ACC112 (cell line): ENCODE measurements at regions not wholly inside any gene's neighbourhood (a gene's known extent, or its start where the extent isn't known, plus 50 kb on each side); places are given as distances from the start of the nearest gene placed in this dataset.
"Not testable (repeated sequence)": the region's sequence is repeated elsewhere in the genome, so short reads cannot be mapped to it uniquely, and the experiment has no call there.

Experiments used
- H2AFZ ChIP-seq: fragments of 200-600 bp; sonication (generic); one replicate; pipeline ENCODE4 v1.6.0; 2017; ENCODE audit warnings: antibody characterized with exemption, low read length; ENCODE audit not compliant: unreplicated experiment
- H3K27ac ChIP-seq: fragments of 200-600 bp; sonication (generic); 2 replicates; pipeline ENCODE4 v1.5.1; 2014; ENCODE audit warnings: low read depth, mild to moderate bottlenecking, antibody characterized with exemption, low read length, moderate library complexity
- H3K27me3 ChIP-seq: fragments of 200-600 bp; sonication (generic); 2 replicates; pipeline ENCODE4 v1.6.1; 2014; ENCODE audit warnings: mild to moderate bottlenecking, antibody characterized with exemption, low read length, moderate library complexity, mixed read lengths; ENCODE audit not compliant: insufficient read depth
- H3K36me3 ChIP-seq: fragments of 200-600 bp; sonication (generic); 2 replicates; pipeline ENCODE4 v1.6.1; 2016; ENCODE audit warnings: mild to moderate bottlenecking, antibody characterized with exemption, low read length, moderate library complexity, mixed read lengths; ENCODE audit not compliant: insufficient read depth
- H3K4me1 ChIP-seq: fragments of 200-600 bp; sonication (generic); one replicate; pipeline ENCODE4 v1.6.1; 2016; ENCODE audit warnings: low read length, mixed read lengths; ENCODE audit not compliant: insufficient read depth, unreplicated experiment, control insufficient read depth
- H3K4me3 ChIP-seq: fragments of 200-600 bp; sonication (generic); 2 replicates; pipeline ENCODE4 v1.5.1; 2014; ENCODE audit warnings: mild to moderate bottlenecking, low read depth, low read length
- H3K79me2 ChIP-seq: fragments of 200-600 bp; sonication (generic); one replicate; pipeline ENCODE4 v1.6.0; 2016; ENCODE audit warnings: low read length; ENCODE audit not compliant: control insufficient read depth, unreplicated experiment, insufficient read depth

DNA sequence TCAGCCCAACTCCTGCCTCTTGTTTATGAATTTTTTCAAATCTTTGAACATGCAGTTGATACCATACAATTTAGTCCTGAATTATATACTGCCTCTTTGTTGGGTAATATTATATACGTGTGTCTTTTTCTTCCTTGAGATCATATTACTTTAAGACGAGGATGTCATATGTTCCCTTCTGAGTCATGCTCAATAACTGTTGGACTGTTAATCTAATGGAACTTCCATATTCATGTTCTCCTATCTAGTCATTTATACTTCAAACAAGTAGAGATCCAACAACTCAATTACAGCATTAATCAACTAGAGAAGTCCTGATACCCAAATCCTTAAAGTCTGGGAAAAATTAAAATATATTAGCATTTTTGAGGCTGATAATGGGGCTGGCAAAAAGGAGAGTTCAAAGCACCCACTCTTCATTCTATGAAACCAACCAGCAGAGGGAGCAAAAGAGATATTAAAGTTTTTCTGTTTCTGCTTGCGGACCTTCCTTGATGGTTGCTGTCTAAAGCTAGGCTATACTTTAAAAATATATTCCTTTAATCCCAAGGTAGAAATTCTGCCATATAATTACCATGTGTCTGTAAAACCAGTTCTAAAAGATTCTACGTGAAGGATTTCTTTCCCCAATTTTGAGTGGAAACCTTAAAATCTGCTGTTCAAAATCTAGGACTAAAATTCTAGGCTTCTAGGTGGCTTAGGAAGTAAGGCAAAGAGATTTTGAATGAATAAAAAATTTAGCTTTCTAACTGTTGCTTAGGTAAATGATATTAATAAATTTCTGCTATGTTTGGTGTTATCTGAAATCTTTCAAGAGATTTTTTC, 498.9 kb downstream of the BCKDHB start:
- Histone ChIP-seq H3K4me1 (peaks cover 38% of the 10 kb centered on the region), H3K27me3 (no peaks in the 10 kb centered on the region), H3K36me3 (no peaks in the 10 kb centered on the region), H2AFZ (peak overlapping the region; percentile 34), H3K79me2 (no peaks in the 10 kb centered on the region), H3K4me3 (no peak overlapping the region), H3K27ac (peak overlapping the region; percentile 9; the same call in 1 of the 2 replicates)

DNA sequence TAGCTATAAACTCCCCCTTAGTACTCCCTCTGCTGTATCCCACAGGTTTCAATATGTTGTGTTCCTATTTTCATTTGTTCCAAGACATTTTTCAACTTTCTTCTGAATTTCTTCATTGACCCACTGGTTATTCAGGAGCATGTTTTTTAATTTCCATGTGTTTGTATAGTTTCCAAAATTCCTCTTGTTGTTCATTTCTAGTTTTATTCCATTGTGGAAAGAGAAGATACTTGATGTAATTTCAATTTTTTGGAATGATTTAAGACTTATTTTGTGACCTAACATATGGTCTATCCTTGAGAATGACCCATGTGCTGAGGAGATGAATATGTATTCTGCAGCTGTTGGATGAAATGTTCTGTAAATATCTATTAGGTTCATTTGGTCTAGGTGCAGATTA, 497.2 kb downstream of the BCKDHB start:
- Histone ChIP-seq H3K4me1 (peaks cover 23% of the 10 kb centered on the region), H3K36me3 (no peaks in the 10 kb centered on the region), H3K79me2 (no peaks in the 10 kb centered on the region), H3K4me3 (no peak overlapping the region), H3K27me3 (no peaks in the 10 kb centered on the region), H3K27ac (no peak overlapping the region), H2AFZ (no peak overlapping the region)

DNA sequence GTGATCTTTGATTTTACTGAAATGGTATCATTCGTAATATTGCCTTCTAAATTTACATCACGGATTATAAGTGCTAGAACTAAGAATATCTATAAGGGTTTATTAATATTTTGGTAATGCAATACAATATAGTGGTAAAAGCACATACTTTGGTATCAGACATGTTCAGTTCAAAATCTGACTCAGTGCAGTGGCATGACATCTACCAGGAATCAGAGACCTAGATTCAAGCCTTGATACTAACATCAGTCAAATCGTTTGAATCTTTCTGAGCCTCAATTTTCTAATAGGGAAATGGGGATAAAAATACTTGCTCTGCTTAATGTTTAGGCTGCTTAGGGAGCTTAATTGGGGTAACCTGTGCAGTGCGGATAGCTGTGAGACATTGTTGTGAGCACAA, 488.0 kb downstream of the BCKDHB start:
- Histone ChIP-seq H3K27me3 (no peaks in the 10 kb centered on the region), H3K4me3 (no peak overlapping the region), H3K27ac (no peak overlapping the region), H3K79me2 (no peaks in the 10 kb centered on the region), H2AFZ (no peak overlapping the region), H3K36me3 (no peaks in the 10 kb centered on the region), H3K4me1 (no peaks in the 10 kb centered on the region)

DNA sequence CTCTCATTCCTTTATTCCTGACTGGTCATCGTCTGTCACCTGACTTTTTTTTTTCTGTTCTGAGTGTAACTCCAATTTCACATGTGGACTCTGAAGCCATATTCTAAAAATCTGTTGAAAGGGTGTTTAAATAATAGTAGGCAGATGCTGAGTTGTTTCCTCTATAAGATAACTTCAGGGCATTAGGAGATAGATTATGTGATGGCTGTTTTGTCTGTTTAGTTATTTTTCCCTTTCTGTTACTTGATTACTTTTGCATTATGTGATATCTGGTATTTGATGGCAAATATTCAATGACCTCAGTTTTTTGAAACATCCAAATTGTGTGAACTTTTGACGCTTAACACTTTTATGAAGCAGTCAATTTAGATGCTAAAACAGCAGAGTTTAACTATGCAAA, 486.0 kb downstream of the BCKDHB start:
- Histone ChIP-seq H3K79me2 (no peaks in the 10 kb centered on the region), H3K27me3 (no peaks in the 10 kb centered on the region), H3K4me1 (no peaks in the 10 kb centered on the region), H2AFZ (no peak overlapping the region), H3K36me3 (no peaks in the 10 kb centered on the region), H3K27ac (no peak overlapping the region), H3K4me3 (no peak overlapping the region)

DNA sequence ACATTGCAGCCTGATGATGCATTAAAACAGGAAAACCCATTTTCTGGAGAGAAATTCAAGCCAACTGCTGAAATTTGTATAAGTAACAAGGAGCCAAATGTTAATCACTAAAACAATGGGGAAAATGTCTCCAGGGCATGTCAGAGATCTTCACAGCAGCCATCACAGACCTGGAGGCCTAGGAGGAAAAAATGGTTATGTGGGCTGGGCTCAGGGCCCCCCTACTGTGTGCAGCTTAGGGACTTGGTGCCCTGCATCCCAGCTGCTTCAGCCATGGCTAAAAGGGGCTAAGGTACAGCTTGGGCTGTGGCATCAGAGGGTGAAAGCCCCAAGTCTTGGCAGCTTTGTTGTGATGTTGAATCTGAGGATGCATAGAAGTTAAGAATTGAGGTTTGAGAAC, 479.8 kb downstream of the BCKDHB start:
- Histone ChIP-seq H3K27ac (no peak overlapping the region), H3K27me3 (no peaks in the 10 kb centered on the region), H3K4me1 (no peaks in the 10 kb centered on the region), H3K79me2 (no peaks in the 10 kb centered on the region), H3K4me3 (no peak overlapping the region), H2AFZ (no peak overlapping the region), H3K36me3 (no peaks in the 10 kb centered on the region)

DNA sequence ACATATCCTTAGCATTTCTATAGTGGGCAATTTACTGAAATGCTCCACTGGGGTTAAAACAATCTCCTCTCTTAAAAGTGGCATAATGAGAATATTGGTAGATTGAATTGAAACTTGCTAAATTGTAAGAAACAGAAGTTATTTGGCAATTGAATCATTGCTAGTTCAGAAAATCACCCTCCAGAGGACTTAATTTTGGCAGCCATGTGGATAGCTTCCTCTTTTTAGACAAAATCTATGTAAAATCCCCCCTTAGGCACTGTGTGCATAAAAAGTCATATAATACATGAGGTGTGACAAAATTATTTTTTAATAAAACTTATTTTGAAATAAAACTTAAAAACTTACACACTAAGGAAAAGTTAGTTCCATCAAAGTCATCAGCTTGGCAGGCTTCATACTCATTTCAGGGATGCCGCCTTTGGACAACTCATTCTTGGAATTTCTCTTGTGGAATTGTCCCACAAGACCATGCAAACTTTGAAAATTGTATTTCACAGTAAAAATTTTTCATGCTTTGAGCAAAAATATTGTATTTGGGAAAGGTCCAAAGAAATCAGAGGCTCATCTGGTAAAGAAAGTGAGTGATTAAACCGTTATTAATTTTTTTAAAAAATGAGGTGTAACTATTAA, 473.0 kb downstream of the BCKDHB start:
- no peak overlapping the region for H3K27ac ChIP-seq
- H3K27me3 ChIP-seq, result no peaks in the 10 kb centered on the region
- no peaks in the 10 kb centered on the region for H3K4me1 ChIP-seq
- no peaks in the 10 kb centered on the region for H3K79me2 ChIP-seq
- no peak overlapping the region for H2AFZ ChIP-seq
- no peaks in the 10 kb centered on the region for H3K36me3 ChIP-seq
- H3K4me3 ChIP-seq, result no peak overlapping the region

DNA sequence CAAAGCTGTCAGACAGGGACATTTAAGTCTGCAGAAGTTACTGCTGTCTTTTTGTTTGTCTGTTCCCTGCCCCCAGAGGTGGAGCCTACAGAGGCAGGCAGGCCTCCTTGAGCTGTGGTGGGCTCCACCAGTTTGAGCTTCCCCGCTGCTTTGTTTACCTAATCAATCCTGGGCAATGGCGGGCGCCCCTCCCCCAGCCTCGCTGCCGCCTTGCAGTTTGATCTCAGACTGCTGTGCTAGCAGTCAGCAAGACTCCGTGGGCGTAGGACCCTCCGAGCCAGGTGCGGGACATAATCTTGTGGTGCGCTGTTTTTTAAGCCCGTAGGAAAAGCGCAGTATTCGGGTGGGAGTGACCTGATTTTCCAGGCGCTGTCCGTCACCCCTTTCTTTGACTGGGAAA, 466.8 kb downstream of the BCKDHB start:
- not testable (repeated sequence) for H2AFZ ChIP-seq, H3K27me3 ChIP-seq, H3K79me2 ChIP-seq, H3K4me3 ChIP-seq, H3K36me3 ChIP-seq, H3K4me1 ChIP-seq, H3K27ac ChIP-seq

DNA sequence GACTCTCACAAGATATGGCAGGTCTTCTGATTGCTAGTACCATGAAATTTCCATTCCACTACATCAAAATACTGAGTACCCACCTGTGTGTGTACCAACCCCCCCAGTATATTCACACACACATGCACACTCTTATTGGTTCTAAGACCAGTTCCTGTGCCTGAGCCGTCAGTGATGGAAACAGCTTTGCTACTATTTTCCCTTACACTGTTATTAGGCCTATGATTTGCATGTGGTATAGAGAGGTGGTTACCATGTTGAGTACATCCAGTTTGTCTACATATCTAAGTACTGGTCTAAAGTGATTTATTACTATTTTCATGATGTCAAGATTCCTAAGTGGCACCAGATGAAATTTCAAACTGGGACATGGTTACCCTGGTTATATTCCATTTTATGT, 459.9 kb downstream of the BCKDHB start:
- Histone ChIP-seq H3K27me3 (no peaks in the 10 kb centered on the region), H3K36me3 (no peaks in the 10 kb centered on the region), H3K27ac (no peak overlapping the region), H2AFZ (no peak overlapping the region), H3K4me1 (no peaks in the 10 kb centered on the region), H3K4me3 (no peak overlapping the region), H3K79me2 (no peaks in the 10 kb centered on the region)

DNA sequence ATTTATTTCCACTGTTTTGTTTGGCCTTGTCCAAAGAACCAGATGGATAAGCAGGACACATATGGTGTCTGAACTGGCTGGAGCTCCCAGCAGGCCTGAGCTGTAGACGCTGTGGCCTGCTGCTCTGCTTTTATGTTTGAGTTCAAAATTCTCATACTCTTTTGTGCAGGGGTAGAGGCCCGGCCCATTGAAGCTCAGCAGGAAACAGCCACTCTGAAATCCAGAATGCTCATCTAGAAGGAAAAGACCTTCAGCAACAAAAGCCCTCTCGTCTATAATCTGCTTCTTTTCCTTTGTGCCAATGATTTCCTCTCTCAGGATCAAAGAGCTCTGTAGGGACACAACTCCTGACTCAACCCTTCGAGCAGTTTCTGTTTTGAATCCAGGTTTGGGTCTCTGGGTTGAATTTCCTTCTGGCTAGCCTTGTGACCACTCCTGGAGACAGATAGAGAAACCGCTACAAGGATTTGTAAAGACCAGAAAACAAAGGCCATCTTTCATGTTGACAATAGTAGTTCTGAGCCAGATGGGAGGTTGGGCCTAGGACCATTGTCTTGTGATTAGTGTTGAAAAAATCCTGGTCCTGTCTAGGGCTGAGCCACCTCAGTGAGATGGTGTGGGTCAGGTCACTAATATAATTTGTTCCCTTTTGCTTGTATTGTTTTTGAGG, 446.7 kb downstream of the BCKDHB start:
- no peak overlapping the region for H2AFZ ChIP-seq
- H3K27ac ChIP-seq, result no peak overlapping the region
- H3K27me3 ChIP-seq, result no peaks in the 10 kb centered on the region
- H3K36me3 ChIP-seq, result no peaks in the 10 kb centered on the region
- H3K79me2 ChIP-seq, result no peaks in the 10 kb centered on the region
- H3K4me1 ChIP-seq, result peaks cover 10% of the 10 kb centered on the region
- H3K4me3 ChIP-seq, result no peak overlapping the region

DNA sequence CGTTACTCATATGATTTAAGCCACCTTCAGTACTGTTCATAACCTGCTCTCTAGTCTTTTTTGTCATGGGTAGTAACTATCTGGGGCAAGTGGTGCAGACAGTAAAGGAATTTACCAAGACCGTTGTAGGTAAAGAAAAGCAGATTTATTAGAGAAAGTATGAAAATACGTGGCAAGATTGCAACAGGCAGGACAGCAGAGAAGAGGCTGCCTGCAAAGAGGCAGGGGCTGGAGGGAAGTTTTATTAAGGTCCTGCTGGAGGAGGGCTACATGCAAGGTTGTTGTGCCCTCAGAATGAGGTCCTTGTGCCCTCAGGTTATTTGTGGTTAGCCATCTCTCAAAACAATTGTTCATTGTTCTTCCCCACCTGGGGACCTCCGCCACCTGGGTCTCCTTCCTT, 444.3 kb downstream of the BCKDHB start:
- Histone ChIP-seq H3K4me1 (peaks cover 30% of the 10 kb centered on the region), H3K4me3 (no peak overlapping the region), H3K27me3 (no peaks in the 10 kb centered on the region), H3K36me3 (no peaks in the 10 kb centered on the region), H3K27ac (no peak overlapping the region), H2AFZ (no peak overlapping the region), H3K79me2 (no peaks in the 10 kb centered on the region)

DNA sequence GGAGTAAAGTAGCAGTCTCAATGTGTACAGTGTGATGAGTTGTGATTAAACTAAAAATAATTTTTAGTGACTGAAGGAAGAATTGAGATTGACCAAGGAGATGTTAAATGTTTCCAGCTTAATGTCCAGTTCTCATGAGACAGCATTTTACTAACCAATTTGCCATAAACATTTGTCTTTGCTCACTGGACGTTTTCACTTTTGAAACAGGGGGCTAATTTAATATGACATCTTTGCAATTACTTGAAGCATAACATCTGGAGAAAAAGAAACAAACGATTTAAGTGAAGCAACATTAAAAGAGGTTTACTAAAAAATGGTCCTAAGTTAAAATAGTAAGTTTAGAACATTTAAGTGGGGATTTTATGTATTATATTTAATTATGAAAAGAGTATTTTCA, 443.8 kb downstream of the BCKDHB start:
- Histone ChIP-seq H2AFZ (no peak overlapping the region), H3K79me2 (no peaks in the 10 kb centered on the region), H3K27ac (no peak overlapping the region), H3K4me1 (peaks cover 35% of the 10 kb centered on the region), H3K4me3 (no peak overlapping the region), H3K27me3 (no peaks in the 10 kb centered on the region), H3K36me3 (no peaks in the 10 kb centered on the region)
